OCI-LY7 (cell line): ENCODE measurements at regions not wholly inside any gene's neighbourhood (a gene's known extent, or its start where the extent isn't known, plus 50 kb on each side); places are given as distances from the start of the nearest gene placed in this dataset.

Experiments used
- EZH2phosphoT487 ChIP-seq: fragments of 200-600 bp; sonication (generic); IDR thresholded peaks from 2 replicates; pipeline ENCODE4 v1.6.1; 2018; ENCODE audit warnings: low read depth, borderline replicate concordance, mild to moderate bottlenecking, mixed run types, antibody characterized with exemption, low read length, moderate library complexity, mixed read lengths
- TF ChIP-seq, protein P1 (sequence below): fragments of 200-600 bp; sonication (generic); conservative IDR thresholded peaks from 2 replicates; pipeline ENCODE4 v1.5.1; 2014; ENCODE audit warnings: mild to moderate bottlenecking, antibody characterized with exemption, low read length, moderate library complexity, mixed read lengths

DNA sequence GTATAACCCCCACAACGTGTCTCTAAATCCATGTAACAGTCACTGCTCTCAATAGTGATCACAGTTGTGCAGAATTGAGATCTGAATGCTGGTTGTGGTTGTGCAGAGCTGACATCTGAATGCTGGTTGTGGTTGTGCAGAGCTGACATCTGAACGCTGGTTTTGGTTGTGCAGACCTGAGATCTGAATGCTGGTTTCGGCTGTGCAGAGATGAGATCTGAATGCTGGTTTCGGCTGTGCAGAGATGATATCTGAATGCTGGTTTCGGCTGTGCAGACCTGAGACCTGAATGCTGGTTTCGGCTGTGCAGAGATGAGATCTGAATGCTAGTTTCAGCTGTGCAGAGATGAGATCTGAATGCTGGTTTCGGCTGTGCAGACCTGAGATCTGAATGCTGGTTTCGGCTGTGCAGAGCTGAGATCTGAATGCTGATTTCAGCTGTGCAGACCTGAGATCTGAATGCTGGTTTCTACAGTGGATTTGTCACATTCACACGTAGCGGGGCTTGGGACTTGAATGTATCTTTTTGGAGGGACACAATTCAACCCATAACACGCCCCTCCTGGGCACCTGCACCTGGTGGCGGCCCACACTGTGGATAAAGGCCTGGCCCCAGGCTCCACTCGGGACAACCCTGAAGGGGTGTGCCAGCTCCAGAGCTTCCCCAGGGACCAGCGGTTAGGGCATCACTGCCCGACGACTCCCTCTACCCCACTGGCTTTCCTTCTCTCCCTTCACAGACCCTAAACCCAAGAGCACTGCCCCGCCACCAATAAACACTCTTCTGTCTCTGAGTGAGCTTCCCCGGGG, 51.1 kb upstream of the SLC66A3 start:
- TF ChIP-seq, protein P1, sequence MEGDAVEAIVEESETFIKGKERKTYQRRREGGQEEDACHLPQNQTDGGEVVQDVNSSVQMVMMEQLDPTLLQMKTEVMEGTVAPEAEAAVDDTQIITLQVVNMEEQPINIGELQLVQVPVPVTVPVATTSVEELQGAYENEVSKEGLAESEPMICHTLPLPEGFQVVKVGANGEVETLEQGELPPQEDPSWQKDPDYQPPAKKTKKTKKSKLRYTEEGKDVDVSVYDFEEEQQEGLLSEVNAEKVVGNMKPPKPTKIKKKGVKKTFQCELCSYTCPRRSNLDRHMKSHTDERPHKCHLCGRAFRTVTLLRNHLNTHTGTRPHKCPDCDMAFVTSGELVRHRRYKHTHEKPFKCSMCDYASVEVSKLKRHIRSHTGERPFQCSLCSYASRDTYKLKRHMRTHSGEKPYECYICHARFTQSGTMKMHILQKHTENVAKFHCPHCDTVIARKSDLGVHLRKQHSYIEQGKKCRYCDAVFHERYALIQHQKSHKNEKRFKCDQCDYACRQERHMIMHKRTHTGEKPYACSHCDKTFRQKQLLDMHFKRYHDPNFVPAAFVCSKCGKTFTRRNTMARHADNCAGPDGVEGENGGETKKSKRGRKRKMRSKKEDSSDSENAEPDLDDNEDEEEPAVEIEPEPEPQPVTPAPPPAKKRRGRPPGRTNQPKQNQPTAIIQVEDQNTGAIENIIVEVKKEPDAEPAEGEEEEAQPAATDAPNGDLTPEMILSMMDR: no peak
- no peak for TF ChIP-seq EZH2phosphoT487
